Right renal pelvis (tissue), 4 donors: ENCODE measurements at regions not wholly inside any gene's neighbourhood (a gene's known extent, or its start where the extent isn't known, plus 50 kb on each side); places are given as distances from the start of the nearest gene placed in this dataset.

ENCODE experiments used
- DNase-seq, 4 donors: peaks; one replicate each; pipeline ENCODE4 v3.0.0-alpha.2; 2013; ENCODE audit warnings: low read depth in 4 of 4, low spot score in 3 of 4, missing footprints in 1 of 4

- no peak for DNase-seq
Observed at GRCh38 chr14:71713016-71713415, 219.2 kb upstream of the RGS6 start.

GRCh38 chr14:71713451-71713850 is 218.8 kb upstream of the RGS6 start:
- no peak for DNase-seq

- no peak for DNase-seq
Observed at GRCh38 chr14:71714225-71714624, 218.0 kb upstream of the RGS6 start.

GRCh38 chr14:71716041-71716772 is 216.0 kb upstream of the RGS6 start:
- no peak for DNase-seq

GRCh38 chr14:71720978-71721624 is 211.1 kb upstream of the RGS6 start:
- DNase-seq = no peak

- no peak for DNase-seq
Observed at GRCh38 chr14:71721791-71722190, 210.4 kb upstream of the RGS6 start.

- no peak for DNase-seq
Observed at GRCh38 chr14:71722885-71723284, 209.3 kb upstream of the RGS6 start.

GRCh38 chr14:71725922-71726579 is 206.2 kb upstream of the RGS6 start:
- no peak for DNase-seq

GRCh38 chr14:71726580-71727021 is 205.6 kb upstream of the RGS6 start:
- DNase-seq = no peak

- no peak for DNase-seq
Observed at GRCh38 chr14:71728386-71728785, 203.8 kb upstream of the RGS6 start.

GRCh38 chr14:71729596-71729995 is 202.6 kb upstream of the RGS6 start:
- no peak for DNase-seq

GRCh38 chr14:71730471-71730870 is 201.8 kb upstream of the RGS6 start:
- DNase-seq = no peak

- DNase-seq = no peak
Observed at GRCh38 chr14:71731096-71731495, 201.1 kb upstream of the RGS6 start.

GRCh38 chr14:71733210-71733883 is 198.9 kb upstream of the RGS6 start:
- no peak for DNase-seq

GRCh38 chr14:71734076-71734475 is 198.2 kb upstream of the RGS6 start:
- DNase-seq = no peak

GRCh38 chr14:71734885-71735284 is 197.3 kb upstream of the RGS6 start:
- no peak for DNase-seq

GRCh38 chr14:71737760-71738159 is 194.5 kb upstream of the RGS6 start:
- DNase-seq = no peak

GRCh38 chr14:71739273-71739990 is 192.8 kb upstream of the RGS6 start:
- DNase-seq = no peak

- DNase-seq = no peak
Observed at GRCh38 chr14:71741241-71741640, 191.0 kb upstream of the RGS6 start.

- no peak for DNase-seq
Observed at GRCh38 chr14:71742485-71742884, 189.7 kb upstream of the RGS6 start.

GRCh38 chr14:71745072-71745471 is 187.2 kb upstream of the RGS6 start:
- DNase-seq = no peak
